Prostate gland (tissue), 2 donors: ENCODE measurements at regions not wholly inside any gene's neighbourhood (a gene's known extent, or its start where the extent isn't known, plus 50 kb on each side); places are given as distances from the start of the nearest gene placed in this dataset.

ENCODE experiments used
- DNase-seq: peaks from one replicate; pipeline ENCODE4 v3.0.0-alpha.2; 2019; ENCODE audit warnings: low spot score
- H3K27ac ChIP-seq, 2 donors: fragments of 200-600 bp; sonication (generic); 2 replicates each; pipeline ENCODE4 v1.5.1; 2017 to 2019
- H3K27me3 ChIP-seq: fragments of 200-600 bp; sonication (generic); replicated peaks from 2 replicates; pipeline ENCODE4 v1.5.1; 2019; ENCODE audit not compliant: insufficient read depth
- H3K36me3 ChIP-seq, 2 donors: fragments of 200-600 bp; sonication (generic); 1 replicate in 1 of 2; 2 replicates in 1 of 2; pipeline versions ENCODE4 v1.5.1 to v1.8.1; 2017 to 2019
- H3K4me1 ChIP-seq: fragments of 200-600 bp; sonication (generic); replicated peaks from 2 replicates; pipeline ENCODE4 v1.5.1; 2019
- H3K4me3 ChIP-seq, 2 donors: fragments of 200-600 bp; sonication (generic); 2 replicates each; pipeline ENCODE4 v1.5.1; 2017 to 2019
- H3K9me3 ChIP-seq: fragments of 200-600 bp; sonication (generic); 2 replicates; pipeline ENCODE4 v1.5.1; 2017
- POLR2A ChIP-seq: fragments of 450-650 bp; IDR thresholded peaks from one replicate; pipeline ENCODE4 v1.6.1; 2016; ENCODE audit warnings: antibody characterized with exemption, mild to moderate bottlenecking
- POLR2AphosphoS5 ChIP-seq: sonication (generic); formaldehyde crosslinking; IDR thresholded peaks from one replicate; pipeline ENCODE4 v1.6.1; 2017; ENCODE audit warnings: antibody characterized with exemption
- WGBS: methylation state at CpG from one replicate; pipeline ENCODE4 v1.1.5; 2018; 5-methylcytosine and 5-hydroxymethylcytosine counted together
- intact Hi-C: fragments of 100-400 bp; cut with DNase I; formaldehyde crosslinking; loops from one replicate; pipeline ENCODE4 v1.14.2; 2022
- TF ChIP-seq, protein P1 (sequence below), 4 experiments: fragments of 200-600 bp in 2 of 4; fragments of 450-650 bp in 2 of 4; sonication (generic) in 2 of 4; IDR thresholded peaks; 1 replicate in 3 of 4; 2 replicates in 1 of 4; pipeline ENCODE4 v1.5.1; 2016 to 2019; ENCODE audit warnings: antibody characterized with exemption in 4 of 4, mild to moderate bottlenecking in 2 of 4, moderate library complexity in 2 of 4

DNA sequence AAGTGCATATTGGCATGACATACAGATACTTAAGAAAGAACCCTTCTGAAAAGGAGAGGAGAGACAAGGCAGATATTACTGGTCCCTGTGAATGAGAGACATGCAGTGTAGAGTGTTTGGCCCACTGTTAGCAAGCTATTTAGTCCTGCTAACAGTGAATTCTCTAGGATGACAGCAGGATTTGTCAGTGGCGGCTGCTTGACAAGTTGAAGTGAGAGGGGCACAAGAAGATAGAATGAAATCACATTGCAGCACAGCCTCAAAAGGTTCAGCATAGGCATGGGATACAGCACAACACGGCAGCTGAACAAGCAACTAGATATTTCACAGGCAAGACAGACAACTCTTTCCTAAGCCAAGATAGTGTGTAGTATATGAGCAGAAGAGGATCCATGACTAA, 407.9 kb downstream of the PLA2G4A start:
- Histone ChIP-seq H3K27ac (no peak overlapping the region), H3K27me3 (no peaks in the 10 kb centered on the region), H3K36me3 (no peaks in the 10 kb centered on the region), H3K4me1 (no peaks in the 10 kb centered on the region), H3K9me3 (no peaks in the 10 kb centered on the region), H3K4me3 (no peak overlapping the region)
- TF ChIP-seq POLR2A (no peak), POLR2AphosphoS5 (no peak)
- TF ChIP-seq, protein P1, sequence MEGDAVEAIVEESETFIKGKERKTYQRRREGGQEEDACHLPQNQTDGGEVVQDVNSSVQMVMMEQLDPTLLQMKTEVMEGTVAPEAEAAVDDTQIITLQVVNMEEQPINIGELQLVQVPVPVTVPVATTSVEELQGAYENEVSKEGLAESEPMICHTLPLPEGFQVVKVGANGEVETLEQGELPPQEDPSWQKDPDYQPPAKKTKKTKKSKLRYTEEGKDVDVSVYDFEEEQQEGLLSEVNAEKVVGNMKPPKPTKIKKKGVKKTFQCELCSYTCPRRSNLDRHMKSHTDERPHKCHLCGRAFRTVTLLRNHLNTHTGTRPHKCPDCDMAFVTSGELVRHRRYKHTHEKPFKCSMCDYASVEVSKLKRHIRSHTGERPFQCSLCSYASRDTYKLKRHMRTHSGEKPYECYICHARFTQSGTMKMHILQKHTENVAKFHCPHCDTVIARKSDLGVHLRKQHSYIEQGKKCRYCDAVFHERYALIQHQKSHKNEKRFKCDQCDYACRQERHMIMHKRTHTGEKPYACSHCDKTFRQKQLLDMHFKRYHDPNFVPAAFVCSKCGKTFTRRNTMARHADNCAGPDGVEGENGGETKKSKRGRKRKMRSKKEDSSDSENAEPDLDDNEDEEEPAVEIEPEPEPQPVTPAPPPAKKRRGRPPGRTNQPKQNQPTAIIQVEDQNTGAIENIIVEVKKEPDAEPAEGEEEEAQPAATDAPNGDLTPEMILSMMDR (IDR thresholded peaks at IDR 0.05), result no peak
- 48% methylated on average over 2 of the region's 2 CpGs for WGBS
- DNase-seq, result no peak
- intact Hi-C loops, result no loop called here

DNA sequence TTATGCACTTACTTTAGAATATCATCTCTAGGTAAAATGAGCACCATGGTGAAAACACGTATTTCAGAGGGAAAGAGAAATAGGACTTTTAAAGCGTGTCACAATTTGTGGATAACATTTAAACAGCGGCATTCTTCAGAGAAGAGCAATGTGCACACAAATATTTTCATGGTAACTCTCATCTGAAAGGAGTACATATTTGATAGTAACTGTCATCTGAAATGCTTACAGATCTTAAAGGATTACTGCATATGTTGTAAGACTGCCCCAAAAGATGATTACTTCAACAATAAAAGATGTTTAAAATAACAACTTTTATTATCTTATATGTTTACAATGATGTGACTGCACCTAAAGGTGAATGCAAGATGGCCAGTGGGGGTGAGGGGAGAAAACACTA, 408.8 kb downstream of the PLA2G4A start:
- Histone ChIP-seq H3K4me1 (no peaks in the 10 kb centered on the region), H3K36me3 (no peaks in the 10 kb centered on the region), H3K27me3 (no peaks in the 10 kb centered on the region), H3K9me3 (no peaks in the 10 kb centered on the region), H3K4me3 (no peak overlapping the region), H3K27ac (no peak overlapping the region)
- TF ChIP-seq POLR2A (no peak), POLR2AphosphoS5 (no peak)
- TF ChIP-seq, protein P1 (IDR thresholded peaks at IDR 0.05), result no peak
- intact Hi-C loops, result no loop called here
- 95% methylated on average over 3 of the region's 3 CpGs for WGBS
- DNase-seq, result no peak

GRCh38 chr1:187241971-187242370, 413.2 kb downstream of the PLA2G4A start:
- TF ChIP-seq, protein P1 (IDR thresholded peaks at IDR 0.05), result no peak
- TF ChIP-seq POLR2A (no peak), POLR2AphosphoS5 (no peak)
- Histone ChIP-seq H3K27me3 (no peaks in the 10 kb centered on the region), H3K36me3 (no peaks in the 10 kb centered on the region), H3K27ac (no peak overlapping the region), H3K9me3 (no peaks in the 10 kb centered on the region), H3K4me1 (no peaks in the 10 kb centered on the region), H3K4me3 (no peak overlapping the region)
- DNase-seq, result no peak
- intact Hi-C loops, result no loop called here

DNA sequence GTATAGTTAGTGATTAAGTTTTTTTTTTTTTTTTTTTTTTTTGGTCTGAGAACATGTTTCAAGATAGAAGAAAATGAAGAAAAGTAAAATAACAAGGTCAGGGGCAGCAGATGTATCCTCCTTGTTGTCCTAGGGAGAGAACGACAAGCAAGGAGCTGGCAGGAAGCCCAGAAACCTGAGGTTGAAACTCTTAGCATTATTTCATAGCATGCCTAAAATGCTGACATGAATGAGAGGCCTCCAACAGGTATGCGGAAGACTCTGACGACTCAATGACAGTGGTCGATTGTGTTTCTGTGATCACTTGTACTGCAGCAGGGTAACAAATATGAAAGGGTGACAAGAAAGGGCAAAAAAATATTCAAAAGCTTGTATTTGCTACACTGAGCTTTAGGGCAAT, 415.9 kb downstream of the PLA2G4A start:
- no peak for TF ChIP-seq POLR2A
- TF ChIP-seq, protein P1 (IDR thresholded peaks at IDR 0.05), result no peak
- no peak for TF ChIP-seq POLR2AphosphoS5
- WGBS, result 31% methylated on average over 4 of the region's 4 CpGs
- Histone ChIP-seq H3K27ac (no peak overlapping the region), H3K27me3 (no peaks in the 10 kb centered on the region), H3K4me3 (no peak overlapping the region), H3K4me1 (no peaks in the 10 kb centered on the region), H3K36me3 (no peaks in the 10 kb centered on the region), H3K9me3 (no peaks in the 10 kb centered on the region)
- intact Hi-C loops, result no loop called here
- peak; percentile 50 for DNase-seq

DNA sequence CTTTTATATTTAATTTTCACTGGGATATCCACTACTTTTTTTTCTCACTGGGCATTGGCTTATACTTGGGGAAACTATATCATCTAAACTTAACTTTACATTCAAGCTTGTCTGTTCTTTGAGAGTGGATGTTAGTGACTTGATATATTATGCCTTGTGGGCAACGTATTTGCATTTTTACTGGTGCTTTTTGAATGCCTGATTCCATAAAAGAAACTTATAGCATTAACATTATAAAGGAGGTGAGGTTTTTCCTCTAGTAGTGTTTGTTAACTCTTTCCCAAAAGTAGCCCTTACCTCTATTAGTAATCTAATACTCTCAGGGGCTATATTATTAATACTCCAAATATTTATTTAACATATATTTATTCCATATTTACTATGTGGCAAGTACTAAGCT, 416.5 kb downstream of the PLA2G4A start:
- Histone ChIP-seq H3K4me1 (no peaks in the 10 kb centered on the region), H3K4me3 (no peak overlapping the region), H3K27me3 (no peaks in the 10 kb centered on the region), H3K9me3 (no peaks in the 10 kb centered on the region), H3K27ac (no peak overlapping the region), H3K36me3 (no peaks in the 10 kb centered on the region)
- no peak for TF ChIP-seq POLR2A
- TF ChIP-seq POLR2AphosphoS5, result no peak
- TF ChIP-seq, protein P1 (IDR thresholded peaks at IDR 0.05), result no peak
- intact Hi-C loops, result no loop called here
- 89% methylated on average over 1 of the region's 1 CpG for WGBS
- no peak for DNase-seq
